GM19324 (cell line): ENCODE measurements at regions not wholly inside any gene's neighbourhood (a gene's known extent, or its start where the extent isn't known, plus 50 kb on each side); places are given as distances from the start of the nearest gene placed in this dataset.

Experiments used
- ATAC-seq: cut with Tn5 transposase; IDR thresholded peaks from one replicate; pipeline ENCODE4 v1.9.1; 2021; ENCODE audit warnings: mild to moderate bottlenecking, moderate library complexity; ENCODE audit not compliant: unreplicated experiment, low FRiP score

DNA sequence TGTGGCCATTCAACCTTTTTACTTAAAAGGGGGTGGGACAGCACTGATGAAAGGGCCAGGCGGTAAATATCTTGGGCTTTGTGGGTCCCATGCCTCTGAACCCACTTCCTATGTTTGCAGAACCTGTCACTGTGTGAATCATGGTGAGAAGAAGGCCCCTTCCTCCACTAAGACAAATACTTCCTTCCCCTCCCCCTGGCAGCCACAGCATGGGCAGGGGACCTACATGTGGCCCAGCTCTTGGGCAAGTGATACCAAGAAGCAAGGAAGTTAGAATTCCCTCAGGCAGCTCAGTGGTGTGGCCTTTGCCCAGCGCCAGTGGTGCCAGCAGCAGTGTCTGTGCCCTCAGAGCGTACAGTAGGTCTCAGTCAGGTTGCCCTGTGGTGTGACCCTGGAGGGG lies 168.6 kb downstream of the TRIM33 start:
- no peak for ATAC-seq

DNA sequence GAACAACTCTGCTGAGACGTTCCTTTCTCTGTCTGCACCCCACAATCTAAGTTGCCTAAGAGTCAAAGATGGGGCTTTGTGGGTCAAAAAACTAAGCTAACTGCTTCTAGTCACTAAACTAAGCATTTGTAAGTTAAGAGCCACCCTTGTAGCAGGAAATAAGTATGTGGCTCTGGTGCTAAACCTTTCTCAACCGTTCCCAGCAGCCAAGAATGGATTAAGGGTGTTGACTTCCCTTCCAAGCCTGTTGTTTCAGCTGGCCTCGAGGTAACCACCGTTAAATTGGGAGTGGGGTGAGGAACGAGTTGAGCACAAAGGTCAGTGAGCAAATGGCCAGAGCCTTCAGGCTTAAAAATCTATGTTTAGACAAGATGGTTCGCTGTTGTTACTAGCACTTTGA lies 169.1 kb downstream of the TRIM33 start:
- ATAC-seq = no peak

DNA sequence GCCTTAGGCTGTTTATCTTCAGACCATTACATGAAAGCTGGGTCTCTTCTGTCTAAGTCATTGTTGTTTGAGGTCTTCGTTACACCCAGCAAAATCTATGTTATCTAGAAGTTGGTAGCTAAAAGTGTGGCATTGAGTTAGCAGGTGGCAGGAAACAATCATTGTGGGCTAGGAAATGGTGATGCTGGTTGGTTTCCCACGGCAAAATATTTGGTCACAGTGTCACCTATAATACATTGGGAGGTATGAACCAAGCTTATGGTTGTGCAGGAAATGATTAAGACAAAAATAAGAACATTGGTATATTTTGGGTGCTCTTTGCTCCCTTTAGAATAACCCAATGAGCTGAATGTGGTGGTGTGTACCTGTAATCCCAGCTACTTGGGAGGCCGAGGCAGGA lies 169.7 kb downstream of the TRIM33 start:
- ATAC-seq = no peak

DNA sequence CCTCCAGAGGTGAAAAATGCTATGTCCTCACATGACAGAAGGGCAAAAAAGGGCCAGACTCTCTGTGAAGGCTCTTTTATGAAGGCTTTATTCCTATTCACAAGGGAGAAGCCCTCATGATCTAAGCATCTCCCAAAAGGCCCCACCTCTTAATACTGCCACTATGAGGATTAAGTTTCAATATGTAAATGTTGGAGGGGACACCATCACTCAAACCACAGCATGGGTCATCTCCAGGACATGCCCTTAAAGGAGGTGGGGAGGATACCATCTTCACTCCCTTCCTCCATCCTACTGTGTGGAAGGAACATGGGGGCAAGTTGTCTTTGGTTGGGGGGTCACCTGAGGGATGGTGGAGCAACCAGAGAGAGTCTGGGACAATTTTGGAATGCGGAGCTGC lies 170.1 kb downstream of the TRIM33 start:
- ATAC-seq = no peak

DNA sequence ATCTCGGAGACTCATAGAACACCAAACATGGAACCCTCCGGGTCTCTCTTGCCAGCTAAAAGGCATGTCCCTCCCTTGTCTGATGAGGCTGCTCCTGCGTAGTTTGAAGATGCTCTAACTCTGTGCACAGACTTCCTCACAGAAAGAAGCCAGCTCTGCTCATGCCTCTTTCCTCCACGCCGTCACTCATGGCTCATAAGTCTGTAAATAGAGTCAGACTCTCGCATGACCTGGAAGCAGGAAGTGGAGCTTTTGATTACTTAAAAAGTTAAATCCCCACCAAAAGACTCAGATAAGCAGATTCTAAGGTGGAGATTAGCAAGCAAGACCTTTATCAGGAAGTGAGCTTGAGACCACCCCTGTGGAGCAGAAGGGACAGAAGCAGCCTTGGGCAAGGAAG lies 171.6 kb downstream of the TRIM33 start:
- no peak for ATAC-seq

DNA sequence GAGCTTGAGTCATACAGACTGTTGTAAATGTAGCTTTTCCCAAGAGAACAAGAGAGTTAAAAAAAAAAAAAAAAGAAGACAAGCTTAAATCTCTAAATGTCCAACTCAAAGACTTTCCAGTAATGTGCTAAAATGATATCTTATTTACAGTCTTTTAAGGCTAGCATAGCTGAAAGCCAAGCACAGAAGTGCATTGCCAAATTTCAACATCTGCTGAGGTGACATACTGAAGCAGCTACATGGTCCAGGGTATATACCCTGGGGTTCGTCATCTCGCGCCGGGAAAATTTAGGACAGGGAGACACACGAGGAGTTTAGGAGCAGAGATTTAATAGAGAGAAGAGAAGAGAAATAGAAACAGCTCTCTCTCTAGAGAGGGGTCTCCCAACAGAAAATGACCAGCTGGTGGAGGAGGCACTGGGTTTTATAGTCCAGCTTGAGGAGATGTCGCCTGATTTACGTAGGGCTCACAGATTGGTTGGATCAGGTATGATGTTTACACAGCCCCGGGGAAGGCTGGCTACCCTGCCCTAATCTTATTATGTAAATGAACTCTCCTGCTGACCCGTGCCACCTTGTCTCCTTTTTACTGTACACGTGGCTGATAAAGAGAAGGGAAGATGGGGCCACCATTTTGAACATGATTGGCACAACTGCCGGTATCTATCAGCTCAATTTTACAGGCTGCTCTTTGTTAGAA lies 172.7 kb downstream of the TRIM33 start:
- ATAC-seq = no peak

DNA sequence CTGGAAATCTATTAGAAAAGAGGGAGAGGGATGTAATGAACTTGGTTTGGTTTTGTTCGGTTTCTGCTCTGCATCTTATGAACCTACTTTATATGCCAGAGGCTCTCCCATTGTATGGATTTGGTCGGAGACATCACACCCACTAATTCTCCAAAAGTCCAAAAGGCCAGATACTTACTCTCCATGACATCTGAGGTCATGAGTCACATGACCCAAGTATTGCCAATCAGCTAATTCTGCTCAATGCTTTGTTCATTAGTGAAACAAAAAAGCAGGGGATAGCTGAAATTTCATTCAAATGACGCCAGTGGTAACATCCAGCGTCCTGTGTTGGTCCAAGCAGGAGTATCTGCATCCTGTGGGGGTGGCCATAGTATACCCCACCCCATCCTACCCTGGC lies 173.6 kb downstream of the TRIM33 start:
- no peak for ATAC-seq

DNA sequence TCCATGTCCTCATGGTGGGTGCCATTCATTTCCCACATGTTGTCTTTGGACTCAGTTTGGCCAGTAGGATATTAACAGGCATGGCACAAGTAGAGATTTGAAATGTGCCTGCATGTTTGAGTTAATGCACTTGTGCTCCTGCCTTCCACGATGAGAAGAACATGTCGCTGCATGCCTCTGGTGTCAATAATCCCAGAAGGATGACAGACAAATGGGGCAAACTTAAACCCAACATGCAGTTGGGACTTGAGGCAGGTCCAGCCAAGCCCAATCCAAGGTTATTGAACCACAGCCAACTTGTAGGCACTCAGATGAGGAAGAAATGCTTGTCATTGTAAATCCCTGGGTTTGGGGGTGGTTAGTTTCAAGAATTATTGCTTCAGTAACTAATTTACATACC lies 174.6 kb downstream of the TRIM33 start:
- ATAC-seq = no peak

DNA sequence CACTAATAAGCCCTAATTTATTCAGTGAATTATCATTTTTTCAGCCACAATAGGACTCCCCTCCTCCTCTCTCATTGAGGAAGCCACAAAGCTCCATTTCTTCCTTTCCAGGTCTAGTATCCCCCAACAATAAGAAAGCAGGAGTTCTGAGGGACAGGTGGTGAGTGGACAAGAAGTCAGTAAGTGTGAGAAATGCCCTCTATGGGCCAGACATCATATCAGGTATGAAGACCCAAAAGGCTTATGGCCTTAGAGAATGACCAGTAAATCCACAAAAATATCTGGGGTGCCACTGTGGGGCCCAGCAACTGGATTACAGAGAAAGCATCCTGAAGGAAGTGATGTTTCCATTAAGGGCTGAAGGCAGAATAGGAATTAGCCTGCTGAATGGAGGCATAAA lies 175.7 kb downstream of the TRIM33 start:
- no peak for ATAC-seq

DNA sequence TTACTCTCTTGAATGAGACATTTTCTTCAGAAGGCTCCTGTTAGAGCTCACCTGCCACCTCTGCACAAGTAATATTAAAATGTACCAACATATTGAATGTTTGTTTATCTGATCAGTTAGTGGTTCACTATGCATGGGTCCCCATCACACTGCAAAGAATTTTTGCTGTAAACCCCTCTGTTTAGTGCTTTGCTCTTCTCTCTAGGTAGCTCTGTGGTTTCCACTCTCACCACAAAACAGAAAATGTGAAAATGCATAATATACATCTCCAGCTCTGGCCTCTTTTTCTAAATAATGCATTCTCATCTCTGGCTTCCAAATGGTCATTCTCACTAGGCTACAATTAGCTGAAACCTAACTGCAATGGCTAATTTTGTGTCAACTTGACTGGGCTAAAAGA lies 176.7 kb downstream of the TRIM33 start:
- no peak for ATAC-seq

DNA sequence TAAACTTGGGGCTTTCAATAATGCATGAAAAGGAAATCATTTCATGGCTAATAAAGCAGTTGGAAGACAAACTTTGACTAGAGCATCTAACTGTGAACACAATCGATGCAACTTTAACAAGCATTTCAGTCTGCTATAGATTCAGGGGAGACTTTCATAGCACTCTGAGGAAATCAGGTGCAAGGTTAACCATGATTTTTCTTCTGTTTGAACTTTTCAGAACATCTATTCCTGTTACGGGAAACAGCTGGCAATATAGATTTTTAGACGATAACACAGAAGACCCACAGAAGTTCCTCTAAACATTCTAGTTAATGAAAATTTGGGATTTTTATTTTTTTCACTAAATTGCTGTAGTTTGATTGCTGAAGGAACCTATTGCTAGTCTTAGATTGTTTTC lies 177.3 kb downstream of the TRIM33 start:
- ATAC-seq = no peak

DNA sequence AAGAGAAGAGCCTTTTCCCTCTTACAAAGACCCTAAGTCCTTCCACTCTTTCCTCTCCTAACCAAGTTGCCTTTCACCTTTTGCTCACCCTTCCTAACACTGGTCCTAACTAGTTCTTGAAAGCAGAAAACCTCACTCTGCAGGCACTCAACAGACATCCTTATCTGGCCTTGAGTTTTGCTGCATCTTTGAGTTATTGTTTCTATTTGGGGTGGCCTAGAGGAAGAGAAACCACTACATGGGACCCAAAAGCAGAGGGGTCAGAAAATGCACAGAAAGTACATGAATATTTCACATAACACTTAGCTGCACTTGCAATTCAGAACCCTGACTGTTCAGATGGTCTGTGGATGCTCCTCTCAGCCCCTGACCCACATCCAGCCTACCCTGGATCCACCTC lies 178.3 kb upstream of the SYT6 start:
- no peak for ATAC-seq

DNA sequence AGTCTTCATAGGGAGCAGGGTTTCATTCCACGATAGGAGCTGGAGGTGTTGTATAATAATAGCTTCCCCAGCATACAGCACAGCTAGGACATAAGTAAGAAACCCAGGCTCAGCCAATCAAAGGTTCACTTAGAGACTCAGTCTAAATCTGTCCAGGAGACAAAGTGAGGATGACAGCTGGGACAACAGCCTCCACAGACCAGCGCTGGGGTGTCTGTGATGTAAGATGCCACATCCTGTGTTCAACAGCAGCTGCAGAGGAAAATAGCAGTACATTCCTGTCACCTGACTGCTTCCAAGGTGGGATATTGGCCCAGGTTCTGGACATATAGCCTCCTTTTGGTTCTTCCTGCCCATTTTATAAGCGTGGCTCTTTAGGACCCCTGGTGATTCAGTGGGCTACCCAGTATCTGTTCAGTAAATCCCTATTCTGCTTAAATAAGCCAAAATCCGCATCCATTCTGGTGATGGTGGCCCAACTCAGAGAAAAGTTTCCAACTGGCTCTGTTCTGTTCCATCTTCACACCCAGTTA lies 176.8 kb upstream of the SYT6 start:
- ATAC-seq = no peak

DNA sequence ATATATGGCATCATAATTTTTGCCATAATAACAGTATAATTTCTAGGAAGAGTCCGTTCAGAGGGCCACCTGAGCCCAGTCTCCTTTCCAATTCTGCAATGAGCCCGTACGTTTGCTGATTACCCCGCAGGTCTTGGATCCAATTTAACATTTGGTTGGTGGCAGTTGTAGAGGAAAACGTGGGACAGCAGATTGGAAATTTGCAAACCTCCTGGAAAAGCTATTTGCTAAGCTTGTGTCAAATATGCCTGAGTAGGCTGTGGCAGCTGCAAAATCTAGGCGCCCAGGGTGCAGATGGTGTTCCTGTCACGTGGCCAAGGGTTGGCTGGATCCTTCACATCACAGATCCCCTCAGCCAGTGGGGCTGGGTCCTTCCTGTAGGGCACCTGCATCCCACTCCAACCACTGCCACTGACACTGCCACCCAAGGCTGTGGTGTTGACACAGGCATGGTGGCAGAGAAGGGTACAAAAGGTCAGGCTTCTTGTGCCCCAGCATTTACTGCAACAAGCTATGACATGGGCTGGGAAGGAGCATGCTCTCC lies 174.8 kb upstream of the SYT6 start:
- ATAC-seq = no peak

DNA sequence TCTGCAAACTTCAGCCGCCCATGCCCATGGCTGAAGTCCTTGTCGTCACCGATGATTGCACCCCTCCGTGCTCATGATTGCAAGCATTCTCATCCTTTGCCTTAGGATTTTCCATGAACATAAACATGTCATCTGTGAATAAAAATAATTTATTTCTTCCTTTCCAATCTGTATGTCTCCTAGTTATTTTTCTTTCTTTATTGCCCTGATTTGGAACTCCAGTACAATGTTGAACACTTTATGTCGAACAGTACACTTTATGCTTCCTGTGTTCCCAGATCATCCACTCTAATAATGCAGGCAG lies 170.9 kb upstream of the SYT6 start:
- ATAC-seq = no peak

DNA sequence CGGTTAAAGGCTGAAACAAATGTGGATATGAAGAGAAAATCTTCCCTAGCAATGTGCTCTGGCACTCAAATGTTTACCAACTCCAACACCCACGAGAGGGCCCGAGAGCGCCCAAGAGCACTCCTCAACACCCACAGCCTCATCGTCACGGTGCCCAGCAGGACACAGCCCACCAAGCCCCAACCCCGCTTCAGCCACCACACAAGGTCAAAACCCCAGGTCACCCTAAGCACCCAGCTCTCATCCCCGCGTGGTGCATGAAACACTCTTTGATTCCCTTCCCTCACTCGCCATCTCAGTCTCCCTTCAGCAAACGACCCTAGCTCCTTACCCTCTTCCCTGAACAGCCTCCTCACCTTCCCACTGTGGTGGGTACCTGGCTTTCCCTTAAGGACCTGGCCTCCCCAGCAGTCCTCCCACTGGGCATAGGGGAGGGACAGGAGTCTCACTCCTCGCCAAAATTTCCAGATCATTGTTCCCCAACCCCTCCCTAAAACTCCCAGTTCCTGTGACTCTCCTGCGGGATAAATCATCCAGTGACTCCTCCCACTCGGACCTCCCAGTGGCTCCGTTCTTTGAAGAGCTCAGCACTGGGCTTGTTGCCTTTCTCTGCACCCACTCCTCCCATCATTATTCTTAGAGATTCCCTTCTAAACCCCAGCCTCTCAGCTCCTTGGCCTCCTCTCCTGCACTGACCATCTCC lies 170.4 kb upstream of the SYT6 start:
- no peak for ATAC-seq

DNA sequence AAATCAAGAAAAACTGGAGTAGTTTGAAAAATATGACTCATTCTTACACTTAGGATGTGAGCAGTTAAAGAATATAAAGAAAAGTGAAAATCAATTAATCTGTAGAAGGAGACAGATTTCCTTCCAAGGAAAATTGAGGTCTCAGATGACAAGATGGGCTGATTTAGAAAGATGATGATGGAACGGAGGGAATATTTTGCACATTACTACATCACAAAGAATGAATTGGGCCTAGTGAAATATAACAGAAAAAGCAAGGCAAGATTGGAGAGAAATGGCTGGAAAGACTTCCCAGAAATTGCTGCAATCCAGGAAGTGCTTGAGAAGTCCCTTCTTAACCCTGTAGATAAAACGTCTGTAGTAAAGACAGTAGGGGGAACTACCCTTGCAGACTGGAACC lies 169.1 kb upstream of the SYT6 start:
- no peak for ATAC-seq

DNA sequence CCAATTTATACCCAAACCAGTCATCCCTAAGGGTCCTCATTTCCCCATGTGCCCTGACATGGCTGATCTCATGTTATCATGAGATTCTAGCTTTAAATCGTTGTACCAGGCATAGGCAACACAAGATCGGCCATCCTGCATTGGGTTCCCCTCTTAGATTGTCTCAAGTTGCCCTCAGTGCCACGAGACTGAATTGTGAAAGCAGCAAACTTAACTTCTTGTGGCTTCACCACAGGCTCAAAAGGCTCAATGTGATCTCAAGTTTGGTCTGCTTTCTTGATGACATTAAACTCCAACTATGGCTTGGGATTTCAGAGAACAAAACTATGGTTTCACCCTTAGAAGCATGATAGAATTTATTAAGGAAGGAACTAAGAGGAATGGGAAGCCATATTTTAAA lies 168.5 kb upstream of the SYT6 start:
- no peak for ATAC-seq

DNA sequence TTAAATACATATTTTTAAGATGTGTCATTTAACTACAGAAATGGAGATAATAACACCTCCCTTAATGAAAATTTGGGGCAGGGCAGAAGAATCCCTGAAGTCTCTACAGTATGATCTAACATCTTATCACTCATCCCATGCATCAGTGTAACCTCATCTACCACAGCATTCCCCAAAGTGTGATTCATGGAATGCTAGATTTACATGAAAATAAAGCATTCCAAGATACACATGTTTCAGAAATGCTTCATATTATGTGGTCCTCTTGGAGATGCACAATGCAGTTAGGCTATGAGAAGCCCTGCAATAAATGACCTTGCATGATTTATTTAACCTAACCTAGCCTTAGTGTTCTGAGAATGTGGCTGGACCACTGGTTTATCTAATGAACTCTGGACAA lies 166.9 kb upstream of the SYT6 start:
- ATAC-seq = no peak

DNA sequence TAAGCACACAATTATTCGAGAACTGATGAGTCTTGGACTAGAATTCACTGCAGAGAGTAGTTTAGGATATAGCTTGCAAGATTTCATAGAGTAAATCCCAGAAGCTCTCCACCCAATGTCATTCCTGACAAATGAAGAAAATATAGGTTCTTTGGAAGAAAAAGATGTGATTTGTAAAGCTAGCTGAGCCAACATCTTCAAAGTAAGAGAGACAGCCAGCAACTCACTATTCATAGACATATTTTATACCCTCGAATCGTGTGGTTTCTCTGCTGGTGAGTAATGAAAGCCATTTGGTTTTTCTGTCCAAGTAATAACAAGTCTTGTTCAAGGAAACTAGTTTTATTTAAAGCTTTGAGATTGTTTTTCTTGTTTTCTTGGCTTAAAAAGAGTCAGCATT lies 165.7 kb upstream of the SYT6 start:
- no peak for ATAC-seq

DNA sequence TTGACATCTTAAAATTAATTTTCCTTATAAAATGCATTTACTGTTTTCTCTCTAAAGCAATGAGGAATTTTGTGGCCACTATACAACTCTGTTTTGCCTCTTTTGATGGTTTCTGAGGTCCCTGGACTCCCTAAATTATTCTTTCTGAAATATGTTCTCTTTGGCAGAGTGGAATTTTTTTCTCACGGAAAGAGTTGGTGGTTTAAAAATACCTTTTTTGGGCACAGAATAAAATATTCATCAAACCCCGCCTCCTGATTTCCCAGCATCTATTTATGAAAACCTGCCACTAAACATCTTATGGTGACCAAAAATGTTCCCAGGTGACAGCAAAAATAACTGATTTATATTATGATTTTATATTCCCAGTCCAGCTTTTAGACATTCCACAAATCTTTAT lies 165.3 kb upstream of the SYT6 start:
- ATAC-seq = no peak

DNA sequence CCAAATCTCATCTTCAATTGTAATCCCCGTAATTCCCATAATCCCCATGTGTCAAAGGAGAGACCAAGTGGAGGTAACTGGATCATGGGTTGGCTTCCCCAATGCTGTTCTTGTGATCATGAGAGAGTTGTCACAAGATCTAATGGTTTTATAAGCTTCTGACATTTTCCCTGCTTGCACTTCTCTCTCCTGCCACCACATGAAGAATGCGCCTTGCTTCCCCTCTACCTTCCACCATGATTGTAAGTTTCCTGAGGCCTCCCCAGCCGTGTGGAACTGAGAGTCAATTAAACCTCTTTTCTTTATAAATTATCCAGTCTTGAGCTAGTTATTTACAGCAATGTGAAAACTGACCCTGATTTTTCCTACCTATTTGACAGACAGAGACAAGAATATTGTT lies 162.5 kb upstream of the SYT6 start:
- ATAC-seq = no peak
